H1 (cell line): ENCODE measurements at regions not wholly inside any gene's neighbourhood (a gene's known extent, or its start where the extent isn't known, plus 50 kb on each side); places are given as distances from the start of the nearest gene placed in this dataset.

Experiments
- EZH2 ChIP-seq: fragments of 200-600 bp; sonication (generic); IDR thresholded peaks from 2 replicates; pipeline ENCODE4 v1.7.1; 2012; ENCODE audit warnings: low read depth, mild to moderate bottlenecking, moderate library complexity, low read length, inconsistent platforms; ENCODE audit not compliant: severe bottlenecking
- GABPA ChIP-seq: IDR thresholded peaks from 2 replicates; pipeline ENCODE4 v1.6.1; 2011; ENCODE audit warnings: mild to moderate bottlenecking, low read length, moderate library complexity, borderline replicate concordance; ENCODE audit not compliant: insufficient read depth
- JUN ChIP-seq: IDR thresholded peaks from 2 replicates; pipeline ENCODE4 v1.6.1; 2011; ENCODE audit warnings: low read depth, mild to moderate bottlenecking, improper control_type of control experiment, low read length
- PHF8 ChIP-seq: fragments of 200-600 bp; sonication (generic); conservative IDR thresholded peaks from 2 replicates; pipeline ENCODE4 v1.7.1; 2012; ENCODE audit warnings: low read depth, mild to moderate bottlenecking, inconsistent platforms, low read length, moderate library complexity
- RAD21 ChIP-seq, 2 experiments: IDR thresholded peaks in 1 of 2; conservative IDR thresholded peaks in 1 of 2; 2 replicates each; pipeline ENCODE4 v1.6.1; 2011; ENCODE audit warnings: low read depth in 2 of 2, low read length in 2 of 2, improper control_type of control experiment in 1 of 2, inconsistent platforms in 1 of 2, mild to moderate bottlenecking in 1 of 2, moderate library complexity in 1 of 2
- SP2 ChIP-seq: IDR thresholded peaks from 2 replicates; pipeline ENCODE4 v1.6.1; 2012; ENCODE audit warnings: mild to moderate bottlenecking, low read length, inconsistent platforms
- YY1 ChIP-seq: IDR thresholded peaks from 2 replicates; pipeline ENCODE4 v1.6.1; 2011; ENCODE audit warnings: low read depth, mild to moderate bottlenecking, low read length
- TF ChIP-seq, protein P1 (sequence below): fragments of 300-600 bp; sonication (generic); IDR thresholded peaks from 2 replicates; pipeline ENCODE4 v1.7.1; 2012; ENCODE audit warnings: low read length, moderate library complexity, mild to moderate bottlenecking, inconsistent platforms; ENCODE audit not compliant: insufficient replicate concordance
- TF ChIP-seq, protein P2 (sequence below): IDR thresholded peaks from 2 replicates; pipeline ENCODE4 v1.6.1; 2012; ENCODE audit warnings: inconsistent platforms
- TF ChIP-seq, protein P3 (sequence below): IDR thresholded peaks from 2 replicates; pipeline ENCODE4 v1.6.1; 2012; ENCODE audit warnings: low read length, inconsistent platforms

DNA sequence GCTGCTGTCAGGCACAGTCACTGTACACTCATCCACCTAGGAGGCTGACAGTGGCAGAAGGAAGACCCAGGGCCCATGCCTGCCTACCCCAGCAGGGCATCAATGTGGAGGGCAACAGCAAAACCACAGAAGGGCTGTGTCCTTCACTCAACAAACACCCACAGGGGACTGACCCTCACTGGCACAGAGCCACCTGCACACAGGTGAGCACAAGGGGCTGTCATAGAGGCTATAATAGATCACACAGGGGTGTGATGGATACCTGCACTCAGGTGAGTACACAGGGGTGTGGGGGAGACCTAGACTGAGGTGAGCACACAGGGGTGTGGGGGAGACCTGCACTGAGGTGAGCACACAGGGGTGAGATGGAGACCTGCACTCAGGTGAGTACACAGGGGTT lies 132.8 kb upstream of the TCERG1L start (continued):
- TF ChIP-seq, protein P1, sequence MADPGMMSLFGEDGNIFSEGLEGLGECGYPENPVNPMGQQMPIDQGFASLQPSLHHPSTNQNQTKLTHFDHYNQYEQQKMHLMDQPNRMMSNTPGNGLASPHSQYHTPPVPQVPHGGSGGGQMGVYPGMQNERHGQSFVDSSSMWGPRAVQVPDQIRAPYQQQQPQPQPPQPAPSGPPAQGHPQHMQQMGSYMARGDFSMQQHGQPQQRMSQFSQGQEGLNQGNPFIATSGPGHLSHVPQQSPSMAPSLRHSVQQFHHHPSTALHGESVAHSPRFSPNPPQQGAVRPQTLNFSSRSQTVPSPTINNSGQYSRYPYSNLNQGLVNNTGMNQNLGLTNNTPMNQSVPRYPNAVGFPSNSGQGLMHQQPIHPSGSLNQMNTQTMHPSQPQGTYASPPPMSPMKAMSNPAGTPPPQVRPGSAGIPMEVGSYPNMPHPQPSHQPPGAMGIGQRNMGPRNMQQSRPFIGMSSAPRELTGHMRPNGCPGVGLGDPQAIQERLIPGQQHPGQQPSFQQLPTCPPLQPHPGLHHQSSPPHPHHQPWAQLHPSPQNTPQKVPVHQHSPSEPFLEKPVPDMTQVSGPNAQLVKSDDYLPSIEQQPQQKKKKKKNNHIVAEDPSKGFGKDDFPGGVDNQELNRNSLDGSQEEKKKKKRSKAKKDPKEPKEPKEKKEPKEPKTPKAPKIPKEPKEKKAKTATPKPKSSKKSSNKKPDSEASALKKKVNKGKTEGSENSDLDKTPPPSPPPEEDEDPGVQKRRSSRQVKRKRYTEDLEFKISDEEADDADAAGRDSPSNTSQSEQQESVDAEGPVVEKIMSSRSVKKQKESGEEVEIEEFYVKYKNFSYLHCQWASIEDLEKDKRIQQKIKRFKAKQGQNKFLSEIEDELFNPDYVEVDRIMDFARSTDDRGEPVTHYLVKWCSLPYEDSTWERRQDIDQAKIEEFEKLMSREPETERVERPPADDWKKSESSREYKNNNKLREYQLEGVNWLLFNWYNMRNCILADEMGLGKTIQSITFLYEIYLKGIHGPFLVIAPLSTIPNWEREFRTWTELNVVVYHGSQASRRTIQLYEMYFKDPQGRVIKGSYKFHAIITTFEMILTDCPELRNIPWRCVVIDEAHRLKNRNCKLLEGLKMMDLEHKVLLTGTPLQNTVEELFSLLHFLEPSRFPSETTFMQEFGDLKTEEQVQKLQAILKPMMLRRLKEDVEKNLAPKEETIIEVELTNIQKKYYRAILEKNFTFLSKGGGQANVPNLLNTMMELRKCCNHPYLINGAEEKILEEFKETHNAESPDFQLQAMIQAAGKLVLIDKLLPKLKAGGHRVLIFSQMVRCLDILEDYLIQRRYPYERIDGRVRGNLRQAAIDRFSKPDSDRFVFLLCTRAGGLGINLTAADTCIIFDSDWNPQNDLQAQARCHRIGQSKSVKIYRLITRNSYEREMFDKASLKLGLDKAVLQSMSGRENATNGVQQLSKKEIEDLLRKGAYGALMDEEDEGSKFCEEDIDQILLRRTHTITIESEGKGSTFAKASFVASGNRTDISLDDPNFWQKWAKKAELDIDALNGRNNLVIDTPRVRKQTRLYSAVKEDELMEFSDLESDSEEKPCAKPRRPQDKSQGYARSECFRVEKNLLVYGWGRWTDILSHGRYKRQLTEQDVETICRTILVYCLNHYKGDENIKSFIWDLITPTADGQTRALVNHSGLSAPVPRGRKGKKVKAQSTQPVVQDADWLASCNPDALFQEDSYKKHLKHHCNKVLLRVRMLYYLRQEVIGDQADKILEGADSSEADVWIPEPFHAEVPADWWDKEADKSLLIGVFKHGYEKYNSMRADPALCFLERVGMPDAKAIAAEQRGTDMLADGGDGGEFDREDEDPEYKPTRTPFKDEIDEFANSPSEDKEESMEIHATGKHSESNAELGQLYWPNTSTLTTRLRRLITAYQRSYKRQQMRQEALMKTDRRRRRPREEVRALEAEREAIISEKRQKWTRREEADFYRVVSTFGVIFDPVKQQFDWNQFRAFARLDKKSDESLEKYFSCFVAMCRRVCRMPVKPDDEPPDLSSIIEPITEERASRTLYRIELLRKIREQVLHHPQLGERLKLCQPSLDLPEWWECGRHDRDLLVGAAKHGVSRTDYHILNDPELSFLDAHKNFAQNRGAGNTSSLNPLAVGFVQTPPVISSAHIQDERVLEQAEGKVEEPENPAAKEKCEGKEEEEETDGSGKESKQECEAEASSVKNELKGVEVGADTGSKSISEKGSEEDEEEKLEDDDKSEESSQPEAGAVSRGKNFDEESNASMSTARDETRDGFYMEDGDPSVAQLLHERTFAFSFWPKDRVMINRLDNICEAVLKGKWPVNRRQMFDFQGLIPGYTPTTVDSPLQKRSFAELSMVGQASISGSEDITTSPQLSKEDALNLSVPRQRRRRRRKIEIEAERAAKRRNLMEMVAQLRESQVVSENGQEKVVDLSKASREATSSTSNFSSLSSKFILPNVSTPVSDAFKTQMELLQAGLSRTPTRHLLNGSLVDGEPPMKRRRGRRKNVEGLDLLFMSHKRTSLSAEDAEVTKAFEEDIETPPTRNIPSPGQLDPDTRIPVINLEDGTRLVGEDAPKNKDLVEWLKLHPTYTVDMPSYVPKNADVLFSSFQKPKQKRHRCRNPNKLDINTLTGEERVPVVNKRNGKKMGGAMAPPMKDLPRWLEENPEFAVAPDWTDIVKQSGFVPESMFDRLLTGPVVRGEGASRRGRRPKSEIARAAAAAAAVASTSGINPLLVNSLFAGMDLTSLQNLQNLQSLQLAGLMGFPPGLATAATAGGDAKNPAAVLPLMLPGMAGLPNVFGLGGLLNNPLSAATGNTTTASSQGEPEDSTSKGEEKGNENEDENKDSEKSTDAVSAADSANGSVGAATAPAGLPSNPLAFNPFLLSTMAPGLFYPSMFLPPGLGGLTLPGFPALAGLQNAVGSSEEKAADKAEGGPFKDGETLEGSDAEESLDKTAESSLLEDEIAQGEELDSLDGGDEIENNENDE, result no peak
- TF ChIP-seq, protein P2, sequence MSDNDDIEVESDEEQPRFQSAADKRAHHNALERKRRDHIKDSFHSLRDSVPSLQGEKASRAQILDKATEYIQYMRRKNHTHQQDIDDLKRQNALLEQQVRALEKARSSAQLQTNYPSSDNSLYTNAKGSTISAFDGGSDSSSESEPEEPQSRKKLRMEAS, result no peak
- TF ChIP-seq SP2 (no peak), EZH2 (no peak), PHF8 (no peak), GABPA (no peak), YY1 (no peak), JUN (no peak), RAD21 (IDR thresholded peaks at IDR 0.05 in 1 of 2, conservative IDR thresholded peaks at IDR 0.05 in 1 of 2; ENCODE audit: low read depth in 2 of 2, low read length in 2 of 2) (no peak)
- TF ChIP-seq, protein P3, sequence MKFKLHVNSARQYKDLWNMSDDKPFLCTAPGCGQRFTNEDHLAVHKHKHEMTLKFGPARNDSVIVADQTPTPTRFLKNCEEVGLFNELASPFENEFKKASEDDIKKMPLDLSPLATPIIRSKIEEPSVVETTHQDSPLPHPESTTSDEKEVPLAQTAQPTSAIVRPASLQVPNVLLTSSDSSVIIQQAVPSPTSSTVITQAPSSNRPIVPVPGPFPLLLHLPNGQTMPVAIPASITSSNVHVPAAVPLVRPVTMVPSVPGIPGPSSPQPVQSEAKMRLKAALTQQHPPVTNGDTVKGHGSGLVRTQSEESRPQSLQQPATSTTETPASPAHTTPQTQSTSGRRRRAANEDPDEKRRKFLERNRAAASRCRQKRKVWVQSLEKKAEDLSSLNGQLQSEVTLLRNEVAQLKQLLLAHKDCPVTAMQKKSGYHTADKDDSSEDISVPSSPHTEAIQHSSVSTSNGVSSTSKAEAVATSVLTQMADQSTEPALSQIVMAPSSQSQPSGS, result no peak
